ENCODE measurements at regions not wholly inside any gene's neighbourhood (a gene's known extent, or its start where the extent isn't known, plus 50 kb on each side); places are given as distances from the start of the nearest gene placed in this dataset.

DNA sequence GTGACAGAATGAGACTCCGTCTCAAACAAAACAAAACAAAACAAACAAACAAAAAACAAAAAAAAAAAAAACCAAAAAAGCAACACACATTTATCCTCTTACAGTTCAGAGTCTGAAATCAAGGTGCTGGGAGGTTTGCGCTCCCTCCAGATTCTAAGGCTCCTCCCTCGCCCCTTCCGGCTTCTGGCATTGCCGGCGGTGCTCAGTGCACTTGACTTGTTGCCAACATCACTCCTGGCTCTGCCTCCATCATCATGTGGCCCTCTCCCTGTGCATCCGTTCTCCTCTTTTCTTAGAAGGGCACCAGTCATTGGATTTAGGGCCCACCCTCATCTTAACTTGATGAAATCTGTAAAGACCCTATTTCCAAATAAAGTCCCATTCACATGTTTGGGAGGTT lies 73.8 kb downstream of the RBFOX3 start:
- Histone ChIP-seq H3K9me3 (ENCODE audit: low read length) (no peaks in the 10 kb centered on the region), H3K9ac (ENCODE audit: low read length) (no peak overlapping the region), H3K27ac (ENCODE audit: low read depth, low read length) (no peak overlapping the region), H3K4me1 (ENCODE audit: insufficient read depth, low read length) (peaks cover 12% of the 10 kb centered on the region), H3K36me3 (ENCODE audit: insufficient read depth, low read length) (no peaks in the 10 kb centered on the region), H3K27me3 (ENCODE audit: control insufficient read depth in 1 of 2, insufficient read depth in 2 of 2, low read length in 2 of 2) (no peaks in the 10 kb centered on the region), H3K4me3 (ENCODE audit: low read depth in 1 of 2, low read length in 2 of 2) (no peak overlapping the region)

DNA sequence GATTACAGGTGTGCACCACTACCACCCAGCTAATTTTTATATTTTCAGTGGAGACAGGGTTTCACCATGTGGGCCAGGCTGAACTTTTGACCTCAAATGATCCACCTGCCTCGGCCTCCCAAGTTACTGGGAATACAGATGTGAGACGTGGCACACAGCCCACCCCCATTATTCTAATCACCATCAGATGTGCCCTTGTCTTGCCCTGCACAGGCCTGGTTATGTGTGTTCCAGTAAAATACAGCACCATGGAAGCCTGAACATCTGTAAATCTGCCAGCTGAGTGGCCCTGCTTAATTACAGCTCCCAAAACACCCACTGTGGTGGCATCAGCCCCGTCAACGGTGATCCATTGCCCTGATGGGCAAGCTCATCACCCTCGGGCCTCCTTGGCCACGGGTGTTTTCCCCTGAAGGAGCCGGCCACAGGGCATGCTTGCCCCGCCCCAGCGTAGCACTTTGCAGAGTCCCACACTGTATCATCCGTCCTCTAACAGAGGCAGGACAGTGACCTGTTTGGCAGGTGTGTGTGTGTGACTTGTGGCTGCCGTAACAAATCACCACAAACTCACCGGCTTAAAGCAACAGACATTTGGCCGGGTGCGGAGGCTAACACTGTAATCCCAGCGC lies 74.5 kb downstream of the RBFOX3 start:
- Histone ChIP-seq H3K4me1 (ENCODE audit: insufficient read depth, low read length) (peaks cover 14% of the 10 kb centered on the region), H3K36me3 (ENCODE audit: insufficient read depth, low read length) (no peaks in the 10 kb centered on the region), H3K27me3 (ENCODE audit: control insufficient read depth in 1 of 2, insufficient read depth in 2 of 2, low read length in 2 of 2) (no peaks in the 10 kb centered on the region), H3K9ac (ENCODE audit: low read length) (no peak overlapping the region), H3K9me3 (ENCODE audit: low read length) (no peaks in the 10 kb centered on the region), H3K4me3 (ENCODE audit: low read depth in 1 of 2, low read length in 2 of 2) (no peak overlapping the region), H3K27ac (ENCODE audit: low read depth, low read length) (no peak overlapping the region)

DNA sequence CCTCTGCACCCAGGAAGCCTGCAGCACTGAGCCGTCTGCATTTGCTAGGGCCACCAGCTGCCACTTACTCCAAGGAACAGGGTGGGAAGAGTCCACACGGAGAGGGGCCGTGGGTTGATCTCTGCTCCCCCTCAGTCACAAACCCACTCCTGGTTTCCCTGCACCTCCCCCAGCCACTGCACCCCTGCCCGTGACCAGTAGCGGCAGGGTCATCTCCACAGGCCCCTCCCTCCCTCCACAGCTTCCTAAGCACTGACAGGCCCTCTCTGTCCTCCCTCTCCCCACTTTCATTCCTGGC lies 75.2 kb downstream of the RBFOX3 start:
- Histone ChIP-seq H3K36me3 (ENCODE audit: insufficient read depth, low read length) (no peaks in the 10 kb centered on the region), H3K4me1 (ENCODE audit: insufficient read depth, low read length) (peaks cover 14% of the 10 kb centered on the region), H3K27me3 (ENCODE audit: control insufficient read depth in 1 of 2, insufficient read depth in 2 of 2, low read length in 2 of 2) (no peaks in the 10 kb centered on the region), H3K27ac (ENCODE audit: low read depth, low read length) (no peak overlapping the region), H3K9ac (ENCODE audit: low read length) (no peak overlapping the region), H3K4me3 (ENCODE audit: low read depth in 1 of 2, low read length in 2 of 2) (no peak overlapping the region), H3K9me3 (ENCODE audit: low read length) (no peaks in the 10 kb centered on the region)

DNA sequence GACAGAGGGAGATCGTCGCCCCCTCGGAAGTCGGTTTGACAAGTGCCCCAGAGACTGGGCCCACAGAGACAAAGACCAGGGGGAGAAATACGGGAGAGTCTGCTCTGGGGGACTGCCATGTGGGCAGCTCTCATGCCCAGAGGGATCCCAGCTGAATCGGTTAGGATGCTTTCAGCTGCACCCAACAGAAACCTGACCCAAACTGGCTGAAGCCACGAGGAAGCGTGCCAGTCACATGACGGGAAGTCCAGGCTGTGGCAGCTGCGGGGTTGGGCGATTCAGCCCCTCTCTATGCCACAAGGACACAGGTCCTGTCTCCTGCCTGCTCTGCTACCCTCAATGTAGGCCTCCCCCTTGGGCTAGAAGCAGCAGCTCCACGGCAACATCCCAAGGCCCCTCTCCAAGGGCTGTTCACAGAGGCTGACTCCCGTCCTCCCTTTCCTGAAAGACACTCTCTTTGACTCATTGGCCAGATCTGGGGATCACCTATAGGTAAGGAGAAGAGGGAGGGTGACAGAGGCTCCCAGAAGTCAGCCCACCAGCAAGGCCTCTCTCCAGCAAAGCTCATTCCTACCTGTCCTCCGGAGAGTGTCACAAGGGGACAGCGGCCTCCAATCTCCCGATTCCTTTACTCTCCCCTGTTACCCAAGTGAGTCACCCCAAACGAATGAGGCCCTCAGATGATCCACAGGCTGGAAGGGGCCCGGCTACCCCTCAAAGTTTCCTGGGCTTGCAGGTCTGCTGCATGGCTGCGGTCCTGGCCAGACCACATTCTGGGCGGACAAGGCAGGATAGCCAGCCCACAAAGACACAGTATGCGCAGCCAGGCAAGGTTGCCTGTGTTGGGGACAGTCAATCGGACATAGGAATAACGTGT lies 75.8 kb downstream of the RBFOX3 start:
- Histone ChIP-seq H3K27ac (ENCODE audit: low read depth, low read length) (no peak overlapping the region), H3K4me1 (ENCODE audit: insufficient read depth, low read length) (peaks cover 14% of the 10 kb centered on the region), H3K4me3 (ENCODE audit: low read depth in 1 of 2, low read length in 2 of 2) (no peak overlapping the region), H3K36me3 (ENCODE audit: insufficient read depth, low read length) (no peaks in the 10 kb centered on the region), H3K9ac (ENCODE audit: low read length) (no peak overlapping the region), H3K9me3 (ENCODE audit: low read length) (no peaks in the 10 kb centered on the region), H3K27me3 (ENCODE audit: control insufficient read depth in 1 of 2, insufficient read depth in 2 of 2, low read length in 2 of 2) (no peaks in the 10 kb centered on the region)

DNA sequence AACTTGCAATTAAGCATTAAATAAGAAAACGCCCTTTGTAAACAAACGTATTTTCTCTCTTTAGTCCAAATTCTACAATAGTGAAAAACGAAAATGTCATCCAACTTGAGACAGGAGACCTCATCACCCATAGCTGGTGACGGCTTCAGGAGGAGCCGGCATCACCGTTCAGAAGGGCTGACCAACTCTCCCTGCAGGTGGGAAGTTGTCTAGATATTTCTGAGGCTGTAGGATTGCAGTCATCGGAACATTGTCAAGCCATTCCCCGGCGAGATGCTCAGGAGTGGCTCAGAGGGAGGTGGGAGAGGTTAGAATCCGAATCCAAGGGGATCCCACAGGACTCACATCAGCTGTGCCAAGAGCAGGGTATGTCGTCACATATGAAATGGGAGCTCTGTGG lies 76.7 kb downstream of the RBFOX3 start:
- H3K27me3 ChIP-seq (ENCODE audit: control insufficient read depth in 1 of 2, insufficient read depth in 2 of 2, low read length in 2 of 2), result no peaks in the 10 kb centered on the region

DNA sequence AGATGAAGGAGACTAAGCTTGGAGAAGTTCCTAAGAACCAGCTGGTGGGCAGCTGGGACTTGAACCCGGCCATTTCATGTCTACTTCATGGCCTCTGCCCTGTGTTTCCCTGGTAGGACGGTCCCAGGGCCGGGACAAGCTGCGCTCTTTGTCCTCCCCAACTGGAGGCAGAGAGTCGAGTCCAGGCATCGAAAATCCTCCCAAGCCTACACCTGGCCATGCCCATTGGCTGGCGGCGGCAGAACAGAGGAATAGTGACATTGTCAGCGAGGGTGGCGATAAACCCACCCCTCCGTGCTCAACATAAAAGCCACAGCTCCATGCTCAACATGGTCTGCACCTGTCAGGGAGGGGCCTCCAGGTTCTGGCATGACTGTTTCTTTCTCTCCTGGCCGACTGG lies 77.7 kb downstream of the RBFOX3 start:
- Histone ChIP-seq H3K9me3 (ENCODE audit: low read length) (no peaks in the 10 kb centered on the region), H3K27me3 (ENCODE audit: control insufficient read depth in 1 of 2, insufficient read depth in 2 of 2, low read length in 2 of 2) (no peaks in the 10 kb centered on the region), H3K4me1 (ENCODE audit: insufficient read depth, low read length) (peaks cover 14% of the 10 kb centered on the region), H3K27ac (ENCODE audit: low read depth, low read length) (no peak overlapping the region), H3K4me3 (ENCODE audit: low read depth in 1 of 2, low read length in 2 of 2) (no peak overlapping the region), H3K36me3 (ENCODE audit: insufficient read depth, low read length) (no peaks in the 10 kb centered on the region), H3K9ac (ENCODE audit: low read length) (no peak overlapping the region)

More for the DNA sequence above, 76.7 kb downstream of the RBFOX3 start:
- H3K4me1 ChIP-seq (ENCODE audit: insufficient read depth, low read length), result peaks cover 14% of the 10 kb centered on the region
- H3K9ac ChIP-seq (ENCODE audit: low read length), result no peak overlapping the region
- H3K9me3 ChIP-seq (ENCODE audit: low read length), result no peaks in the 10 kb centered on the region
- H3K36me3 ChIP-seq (ENCODE audit: insufficient read depth, low read length), result no peaks in the 10 kb centered on the region
- H3K4me3 ChIP-seq (ENCODE audit: low read depth in 1 of 2, low read length in 2 of 2), result no peak overlapping the region
- no peak overlapping the region for H3K27ac ChIP-seq (ENCODE audit: low read depth, low read length)

DNA sequence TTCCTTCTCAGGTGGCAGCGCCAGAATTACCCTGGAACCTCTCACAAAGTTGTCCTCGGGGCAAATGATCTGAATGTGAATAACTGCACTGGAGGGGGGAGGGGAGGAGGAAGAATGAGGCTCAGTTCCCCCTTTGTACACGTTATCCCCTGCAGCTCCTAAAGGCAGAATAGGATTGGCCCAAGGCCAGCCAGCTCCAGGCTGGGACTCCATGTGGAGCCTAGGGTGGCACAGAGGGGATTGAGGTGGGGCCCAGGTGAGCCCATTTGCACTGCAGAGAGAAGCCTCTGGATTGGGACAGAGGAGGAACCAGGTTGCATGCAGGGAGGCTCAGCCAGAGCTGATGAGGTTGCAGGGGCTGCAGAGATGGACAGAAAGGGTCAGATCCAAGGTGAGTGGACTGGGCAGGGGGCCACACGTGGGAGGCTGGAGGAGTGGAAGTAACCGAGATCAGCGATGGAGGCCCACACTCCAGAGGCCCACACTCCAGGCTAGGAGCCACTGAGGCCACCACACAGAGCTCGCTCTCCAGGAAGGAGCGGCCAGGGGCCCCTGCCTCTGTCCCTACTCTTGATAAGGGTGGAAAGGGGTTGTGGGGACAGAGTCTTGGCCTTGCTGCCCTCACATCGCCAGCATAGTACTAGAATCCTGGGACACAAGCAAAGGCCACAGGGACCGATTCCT lies 78.6 kb downstream of the RBFOX3 start:
- H3K27me3 ChIP-seq (ENCODE audit: control insufficient read depth in 1 of 2, insufficient read depth in 2 of 2, low read length in 2 of 2), result no peaks in the 10 kb centered on the region
- peaks cover 13% of the 10 kb centered on the region for H3K4me1 ChIP-seq (ENCODE audit: insufficient read depth, low read length)
- H3K27ac ChIP-seq (ENCODE audit: low read depth, low read length), result no peak overlapping the region
- H3K4me3 ChIP-seq (ENCODE audit: low read depth in 1 of 2, low read length in 2 of 2), result no peak overlapping the region
- H3K9me3 ChIP-seq (ENCODE audit: low read length), result no peaks in the 10 kb centered on the region
- H3K9ac ChIP-seq (ENCODE audit: low read length), result no peak overlapping the region
- no peaks in the 10 kb centered on the region for H3K36me3 ChIP-seq (ENCODE audit: insufficient read depth, low read length)

DNA sequence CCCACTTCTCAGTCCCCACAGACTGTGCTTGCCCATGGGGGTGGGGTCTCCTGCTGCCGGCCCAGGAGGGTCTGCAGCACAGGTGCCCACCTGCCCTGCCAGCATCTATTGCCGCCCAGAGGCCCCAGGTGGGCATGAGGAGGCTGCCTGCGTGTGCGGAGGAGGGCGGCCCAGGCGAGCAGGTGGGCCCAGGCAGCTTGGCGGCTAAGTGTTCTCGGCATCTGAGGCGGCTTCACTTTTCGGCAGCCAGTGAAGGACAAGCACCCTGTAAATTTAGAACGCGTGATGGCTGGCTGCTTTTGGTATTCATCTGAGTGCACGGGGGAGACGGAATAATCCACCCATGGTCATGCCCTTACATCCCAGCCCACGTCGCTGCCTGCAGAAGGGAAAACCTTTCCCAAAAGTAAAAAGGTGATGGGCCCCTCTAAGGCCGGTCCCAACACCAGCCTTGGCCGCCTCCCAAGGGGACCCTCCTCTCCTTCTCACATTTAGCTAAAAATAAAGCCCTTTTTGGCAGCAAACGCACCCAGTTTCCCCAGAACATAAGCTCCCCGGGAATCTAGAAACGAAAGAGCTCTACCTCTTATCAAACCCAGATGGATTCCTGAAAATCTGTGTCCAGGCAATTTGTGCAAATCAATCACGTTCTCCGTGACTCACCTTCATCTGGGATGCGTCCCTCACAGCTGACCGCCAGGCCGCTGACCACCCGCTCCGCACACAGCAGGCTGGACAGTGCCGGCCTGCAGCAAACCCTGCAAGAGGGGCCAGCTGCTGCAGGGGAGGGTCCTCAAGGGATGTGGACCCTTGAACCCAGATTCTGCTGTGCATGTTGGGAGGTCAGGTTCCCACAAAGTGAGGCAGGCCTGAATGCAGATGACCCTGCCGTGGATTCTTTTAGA lies 79.4 kb downstream of the RBFOX3 start:
- Histone ChIP-seq H3K9me3 (ENCODE audit: low read length) (no peaks in the 10 kb centered on the region), H3K9ac (ENCODE audit: low read length) (no peak overlapping the region), H3K27ac (ENCODE audit: low read depth, low read length) (no peak overlapping the region), H3K4me1 (ENCODE audit: insufficient read depth, low read length) (peaks cover 18% of the 10 kb centered on the region), H3K4me3 (ENCODE audit: low read depth in 1 of 2, low read length in 2 of 2) (no peak overlapping the region), H3K27me3 (ENCODE audit: control insufficient read depth in 1 of 2, insufficient read depth in 2 of 2, low read length in 2 of 2) (no peaks in the 10 kb centered on the region), H3K36me3 (ENCODE audit: insufficient read depth, low read length) (no peaks in the 10 kb centered on the region)

DNA sequence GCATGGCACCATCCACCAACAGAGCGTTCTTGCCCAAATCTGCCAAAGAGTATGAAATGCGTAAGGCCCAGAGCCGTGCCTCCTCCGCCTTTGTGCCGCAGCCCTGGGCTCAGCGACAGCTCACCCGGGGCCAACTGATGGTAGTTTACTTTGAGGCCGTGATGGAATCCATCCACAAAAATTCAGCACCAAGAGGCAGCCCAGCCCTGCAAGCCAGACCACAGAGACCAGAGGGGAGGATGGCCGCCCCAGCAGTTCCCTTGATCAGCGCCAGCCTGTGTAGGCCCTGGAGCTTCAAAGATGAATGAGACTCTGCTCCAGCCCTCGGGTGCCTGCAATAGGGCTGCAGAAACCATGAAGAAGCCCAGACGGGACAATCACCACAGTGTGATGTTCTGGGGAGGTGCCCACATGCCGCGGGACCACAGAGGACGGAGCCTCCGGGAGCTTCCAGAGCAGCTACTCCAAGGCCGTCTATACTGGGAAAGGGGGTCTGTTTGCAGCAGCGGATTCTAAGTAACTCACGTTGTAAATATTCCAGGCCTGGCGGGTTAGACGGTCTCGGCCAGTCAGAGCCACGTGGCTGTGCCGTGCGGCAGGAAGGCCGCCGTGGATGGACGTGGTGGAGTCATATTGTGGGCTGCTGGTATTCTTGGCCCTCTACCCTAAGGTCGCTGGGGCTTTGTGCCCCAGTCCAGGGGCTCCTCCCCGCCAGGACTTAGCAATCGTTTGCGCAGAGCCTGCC lies 80.3 kb downstream of the RBFOX3 start:
- Histone ChIP-seq H3K9ac (ENCODE audit: low read length) (no peak overlapping the region), H3K27me3 (ENCODE audit: control insufficient read depth in 1 of 2, insufficient read depth in 2 of 2, low read length in 2 of 2) (no peaks in the 10 kb centered on the region), H3K36me3 (ENCODE audit: insufficient read depth, low read length) (no peaks in the 10 kb centered on the region), H3K9me3 (ENCODE audit: low read length) (no peaks in the 10 kb centered on the region), H3K27ac (ENCODE audit: low read depth, low read length) (no peak overlapping the region), H3K4me1 (ENCODE audit: insufficient read depth, low read length) (peaks cover 26% of the 10 kb centered on the region), H3K4me3 (ENCODE audit: low read depth in 1 of 2, low read length in 2 of 2) (no peak overlapping the region)

DNA sequence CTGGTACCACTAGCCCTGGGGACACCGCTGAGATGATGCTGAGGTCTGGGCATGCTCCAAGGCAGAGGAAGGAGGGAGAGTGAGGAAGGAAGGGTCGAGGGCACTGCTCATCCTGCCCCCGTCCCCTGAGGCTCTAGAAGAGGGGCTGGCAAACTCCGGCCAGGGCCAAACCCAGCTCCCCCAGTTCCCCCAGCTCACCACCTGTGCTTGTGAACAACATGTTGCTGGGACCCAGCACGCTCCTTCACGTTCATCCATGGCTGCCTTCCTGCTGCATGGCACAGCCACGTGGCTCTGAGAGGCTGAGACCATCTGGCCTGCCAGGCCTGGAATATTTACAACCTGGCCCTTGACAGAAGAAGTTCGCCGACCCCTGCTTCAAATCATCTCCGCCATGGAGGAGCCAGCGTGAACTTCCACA lies 81.2 kb downstream of the RBFOX3 start:
- no peak overlapping the region for H3K9ac ChIP-seq (ENCODE audit: low read length)
- H3K9me3 ChIP-seq (ENCODE audit: low read length), result no peaks in the 10 kb centered on the region
- peaks cover 32% of the 10 kb centered on the region for H3K4me1 ChIP-seq (ENCODE audit: insufficient read depth, low read length)
- no peak overlapping the region for H3K4me3 ChIP-seq (ENCODE audit: low read depth in 1 of 2, low read length in 2 of 2)
- H3K36me3 ChIP-seq (ENCODE audit: insufficient read depth, low read length), result no peaks in the 10 kb centered on the region
- H3K27ac ChIP-seq (ENCODE audit: low read depth, low read length), result no peak overlapping the region
- H3K27me3 ChIP-seq (ENCODE audit: control insufficient read depth in 1 of 2, insufficient read depth in 2 of 2, low read length in 2 of 2), result no peaks in the 10 kb centered on the region

All from muscle layer of colon (tissue), 2 donors.